ENCODE measurements at regions not wholly inside any gene's neighbourhood (a gene's known extent, or its start where the extent isn't known, plus 50 kb on each side); places are given as distances from the start of the nearest gene placed in this dataset.

GRCh38 chr16:50448981-50449380 lies 80.2 kb upstream of the BRD7 start:
- TF ChIP-seq SP1 (IDR thresholded peaks at IDR 0.05; ENCODE audit: low read depth, low read length), result no peak
- TF ChIP-seq BCL11A (IDR thresholded peaks at IDR 0.05; ENCODE audit: low read depth, low read length), result no peak
- no peak for TF ChIP-seq CEBPZ (IDR thresholded peaks at IDR 0.05; ENCODE audit: low read depth, low read length)
- no peak for TF ChIP-seq MXI1 (IDR thresholded peaks at IDR 0.05; ENCODE audit: low read depth, low read length)
- no peak for TF ChIP-seq SRF (IDR thresholded peaks at IDR 0.05; ENCODE audit: low read depth in 2 of 2, low read length in 2 of 2)
- no peak for TF ChIP-seq RAD51 (IDR thresholded peaks at IDR 0.05)
- TF ChIP-seq CTCF (IDR thresholded peaks at IDR 0.05 in 2 of 3, conservative IDR thresholded peaks at IDR 0.05 in 1 of 3; ENCODE audit: control insufficient read depth in 2 of 3, extremely low read depth in 1 of 3, insufficient read depth in 1 of 3, low read depth in 3 of 3, low read length in 3 of 3), result no peak
- TF ChIP-seq USF2 (IDR thresholded peaks at IDR 0.05; ENCODE audit: borderline replicate concordance, low read depth, low read length), result no peak
- no peak for TF ChIP-seq POLR2A (IDR thresholded peaks at IDR 0.05; ENCODE audit: low read depth, low read length)
- TF ChIP-seq ZZZ3 (IDR thresholded peaks at IDR 0.05; ENCODE audit: control insufficient read depth, insufficient read length, low read depth), result no peak
- TF ChIP-seq CBFB (IDR thresholded peaks at IDR 0.05; ENCODE audit: low read depth), result no peak
- no peak for TF ChIP-seq CHD2 (IDR thresholded peaks at IDR 0.05; ENCODE audit: borderline replicate concordance, low read depth, low read length)
- TF ChIP-seq BRCA1 (IDR thresholded peaks at IDR 0.05; ENCODE audit: low read depth, low read length), result no peak
